GM06990 (cell line): ENCODE measurements at regions not wholly inside any gene's neighbourhood (a gene's known extent, or its start where the extent isn't known, plus 50 kb on each side); places are given as distances from the start of the nearest gene placed in this dataset.

Source experiments
- DNase-seq: peaks from one replicate; pipeline ENCODE4 v3.0.0-alpha.2; 2011; ENCODE audit not compliant: insufficient read length; ENCODE audit errors: extremely low read depth
- H3K27me3 ChIP-seq: replicated peaks from 2 replicates; pipeline ENCODE4 v1.6.0; 2011; ENCODE audit warnings: low read length; ENCODE audit not compliant: control insufficient read depth, insufficient read depth
- H3K36me3 ChIP-seq: 2 replicates; pipeline ENCODE4 v1.5.1; 2011; ENCODE audit warnings: low read length; ENCODE audit not compliant: control insufficient read depth, insufficient read depth
- H3K4me3 ChIP-seq: replicated peaks from 2 replicates; pipeline ENCODE4 v1.5.1; 2011; ENCODE audit warnings: low read depth, mild to moderate bottlenecking, control low read depth, low read length
- CTCF ChIP-seq: IDR thresholded peaks from 2 replicates; pipeline ENCODE4 v1.5.1; 2011; ENCODE audit warnings: low read length, control low read depth, mild to moderate bottlenecking, inconsistent platforms; ENCODE audit not compliant: insufficient read depth, poor library complexity, severe bottlenecking

DNA sequence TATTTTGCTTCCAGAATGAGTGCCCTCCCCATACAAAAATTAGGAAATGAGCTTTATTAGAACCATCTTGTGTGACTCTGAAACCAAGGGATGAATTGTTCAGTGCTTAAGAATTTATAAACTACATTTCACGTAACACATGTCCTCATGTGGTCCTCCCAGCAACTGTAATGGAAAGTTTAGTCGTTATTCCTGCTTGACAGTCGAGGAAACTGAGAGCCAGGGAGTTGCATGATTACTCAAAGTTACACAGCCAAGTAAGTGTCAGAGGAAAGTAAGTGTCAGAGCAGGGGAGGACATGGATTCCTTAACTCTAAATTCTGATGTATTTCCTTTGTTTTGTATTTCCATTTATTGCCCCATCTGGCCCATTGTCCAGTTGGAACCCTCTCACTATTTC is 453.9 kb downstream of the FUT8 start:
- no peak for TF ChIP-seq CTCF
- no peak for DNase-seq
- Histone ChIP-seq H3K36me3 (no peaks in the 10 kb centered on the region), H3K4me3 (no peak overlapping the region), H3K27me3 (peaks cover 4% of the 10 kb centered on the region)

- no peak overlapping the region for H3K4me3 ChIP-seq
- no peak for DNase-seq
- no peaks in the 10 kb centered on the region for H3K36me3 ChIP-seq
- no peak for TF ChIP-seq CTCF
- peaks cover 4% of the 10 kb centered on the region for H3K27me3 ChIP-seq
Measured at GRCh38 chr14:65866886-65867285, 454.4 kb downstream of the FUT8 start.

- H3K4me3 ChIP-seq: no peak overlapping the region
- peaks cover 4% of the 10 kb centered on the region for H3K27me3 ChIP-seq
- no peaks in the 10 kb centered on the region for H3K36me3 ChIP-seq
- no peak for TF ChIP-seq CTCF
- DNase-seq: no peak
Measured at GRCh38 chr14:65867333-65867732, 454.8 kb downstream of the FUT8 start.

GRCh38 chr14:65872536-65872935 is 460.0 kb downstream of the FUT8 start:
- Histone ChIP-seq H3K4me3 (no peak overlapping the region), H3K27me3 (peaks cover 2% of the 10 kb centered on the region), H3K36me3 (no peaks in the 10 kb centered on the region)
- no peak for TF ChIP-seq CTCF
- no peak for DNase-seq

DNA sequence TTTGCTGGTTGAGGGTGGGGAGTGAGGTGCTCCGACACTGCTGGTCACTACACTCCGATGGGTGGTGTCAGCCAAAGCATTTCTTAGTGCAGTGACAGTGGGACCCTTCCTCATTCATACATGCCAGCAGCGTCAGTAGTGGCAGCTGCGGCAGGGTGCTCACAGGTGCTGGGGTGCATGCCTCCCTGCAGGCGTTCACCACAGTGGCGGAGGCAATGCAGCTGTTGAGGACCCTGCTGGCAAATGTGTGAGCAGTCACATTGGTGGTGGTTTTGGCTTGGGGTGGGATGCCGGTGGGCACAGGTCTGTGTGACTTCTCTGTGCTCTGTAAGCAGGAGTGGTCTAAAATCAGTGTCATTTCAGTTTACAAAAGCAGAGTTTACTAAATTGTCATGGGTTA is 464.6 kb downstream of the FUT8 start:
- no peak for DNase-seq
- no peak for TF ChIP-seq CTCF
- Histone ChIP-seq H3K27me3 (peaks cover 2% of the 10 kb centered on the region), H3K4me3 (no peak overlapping the region), H3K36me3 (no peaks in the 10 kb centered on the region)

DNA sequence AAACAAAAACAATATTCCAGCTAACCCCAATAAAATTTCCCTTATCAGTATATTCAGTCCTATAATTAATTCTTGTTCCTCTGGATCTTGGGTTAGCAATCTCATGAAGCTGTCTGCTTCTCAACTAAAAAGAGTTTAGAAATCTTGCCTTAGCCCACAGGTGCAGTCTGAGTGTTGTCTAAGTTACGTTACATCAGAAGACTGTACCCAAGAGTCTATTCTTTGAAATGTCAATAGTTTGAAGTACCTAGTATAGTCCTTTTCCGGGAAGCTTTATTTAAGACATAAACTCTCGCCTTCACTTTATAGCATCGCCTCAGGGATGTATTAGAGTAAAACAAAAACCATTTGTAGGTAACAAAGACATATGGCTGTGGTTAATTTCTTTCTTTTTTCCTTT is 465.1 kb downstream of the FUT8 start:
- DNase-seq: no peak
- no peak overlapping the region for H3K4me3 ChIP-seq
- no peaks in the 10 kb centered on the region for H3K36me3 ChIP-seq
- peaks cover 2% of the 10 kb centered on the region for H3K27me3 ChIP-seq
- TF ChIP-seq CTCF: no peak
